22Rv1 (cell line): ENCODE measurements at regions not wholly inside any gene's neighbourhood (a gene's known extent, or its start where the extent isn't known, plus 50 kb on each side); places are given as distances from the start of the nearest gene placed in this dataset.

Source experiments
- ZFX ChIP-seq: fragments of 450-650 bp; IDR thresholded peaks from 2 replicates; pipeline ENCODE4 v1.6.1; 2017; ENCODE audit warnings: antibody characterized with exemption, borderline replicate concordance
- TF ChIP-seq, protein P1 (sequence below): fragments of 450-650 bp; IDR thresholded peaks from 2 replicates; pipeline ENCODE4 v1.5.1; 2017; ENCODE audit warnings: mild to moderate bottlenecking

DNA sequence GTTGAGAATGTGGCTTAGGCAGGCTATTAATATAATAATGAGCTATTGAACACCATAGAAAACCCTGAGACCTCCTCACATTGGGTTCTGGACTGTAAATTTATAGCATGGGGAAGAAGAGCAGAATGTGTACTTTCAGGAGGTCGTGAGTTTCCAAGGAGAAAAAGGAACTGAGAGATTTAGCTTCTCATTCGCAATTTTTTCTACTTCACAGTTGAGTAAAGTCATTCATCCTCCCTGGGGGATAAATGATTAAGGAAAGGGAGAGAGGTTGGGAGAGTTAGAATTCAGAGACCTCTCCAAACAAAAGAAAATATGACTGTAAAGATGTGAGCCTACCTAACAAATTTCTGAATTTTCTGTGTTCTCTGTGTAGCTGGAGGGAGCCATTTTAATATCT, 205.8 kb upstream of the CYRIA start:
- TF ChIP-seq, protein P1, sequence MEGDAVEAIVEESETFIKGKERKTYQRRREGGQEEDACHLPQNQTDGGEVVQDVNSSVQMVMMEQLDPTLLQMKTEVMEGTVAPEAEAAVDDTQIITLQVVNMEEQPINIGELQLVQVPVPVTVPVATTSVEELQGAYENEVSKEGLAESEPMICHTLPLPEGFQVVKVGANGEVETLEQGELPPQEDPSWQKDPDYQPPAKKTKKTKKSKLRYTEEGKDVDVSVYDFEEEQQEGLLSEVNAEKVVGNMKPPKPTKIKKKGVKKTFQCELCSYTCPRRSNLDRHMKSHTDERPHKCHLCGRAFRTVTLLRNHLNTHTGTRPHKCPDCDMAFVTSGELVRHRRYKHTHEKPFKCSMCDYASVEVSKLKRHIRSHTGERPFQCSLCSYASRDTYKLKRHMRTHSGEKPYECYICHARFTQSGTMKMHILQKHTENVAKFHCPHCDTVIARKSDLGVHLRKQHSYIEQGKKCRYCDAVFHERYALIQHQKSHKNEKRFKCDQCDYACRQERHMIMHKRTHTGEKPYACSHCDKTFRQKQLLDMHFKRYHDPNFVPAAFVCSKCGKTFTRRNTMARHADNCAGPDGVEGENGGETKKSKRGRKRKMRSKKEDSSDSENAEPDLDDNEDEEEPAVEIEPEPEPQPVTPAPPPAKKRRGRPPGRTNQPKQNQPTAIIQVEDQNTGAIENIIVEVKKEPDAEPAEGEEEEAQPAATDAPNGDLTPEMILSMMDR, result no peak
- TF ChIP-seq ZFX, result no peak
